ENCODE measurements at regions not wholly inside any gene's neighbourhood (a gene's known extent, or its start where the extent isn't known, plus 50 kb on each side); places are given as distances from the start of the nearest gene placed in this dataset.
"Not testable (repeated sequence)": the region's sequence is repeated elsewhere in the genome, so short reads cannot be mapped to it uniquely, and the experiment has no call there.

- DNase-seq (ENCODE audit: low spot score): no peak
Observed at GRCh38 chr3:153752405-153753027, 368.7 kb upstream of the ARHGEF26 start.

GRCh38 chr3:153753035-153753434 lies 368.2 kb upstream of the ARHGEF26 start:
- DNase-seq (ENCODE audit: low spot score): no peak

GRCh38 chr3:153756816-153757215 lies 364.4 kb upstream of the ARHGEF26 start:
- DNase-seq (ENCODE audit: low spot score): no peak

GRCh38 chr3:153757839-153758238 lies 363.4 kb upstream of the ARHGEF26 start:
- DNase-seq (ENCODE audit: low spot score): no peak

- DNase-seq (ENCODE audit: low spot score): no peak
Observed at GRCh38 chr3:153760948-153761347, 360.2 kb upstream of the ARHGEF26 start.

- no peak for DNase-seq (ENCODE audit: low spot score)
Observed at GRCh38 chr3:153762411-153763235, 358.6 kb upstream of the ARHGEF26 start.

- no peak for DNase-seq (ENCODE audit: low spot score)
Observed at GRCh38 chr3:153767601-153768560, 353.3 kb upstream of the ARHGEF26 start.

GRCh38 chr3:153768561-153769469 lies 352.4 kb upstream of the ARHGEF26 start:
- DNase-seq (ENCODE audit: low spot score): peak; percentile 59

GRCh38 chr3:153783106-153783505 lies 338.1 kb upstream of the ARHGEF26 start:
- no peak for DNase-seq (ENCODE audit: low spot score)

- DNase-seq (ENCODE audit: low spot score): no peak
Observed at GRCh38 chr3:153783741-153784480, 337.3 kb upstream of the ARHGEF26 start.

GRCh38 chr3:153785901-153786300 lies 335.3 kb upstream of the ARHGEF26 start:
- no peak for DNase-seq (ENCODE audit: low spot score)

GRCh38 chr3:153789380-153789779 lies 331.8 kb upstream of the ARHGEF26 start:
- no peak for DNase-seq (ENCODE audit: low spot score)

GRCh38 chr3:153797056-153797455 lies 324.1 kb upstream of the ARHGEF26 start:
- not testable (repeated sequence) for DNase-seq (ENCODE audit: low spot score)

GRCh38 chr3:153809097-153809496 lies 312.1 kb upstream of the ARHGEF26 start:
- DNase-seq (ENCODE audit: low spot score): no peak

GRCh38 chr3:153818338-153818737 lies 302.9 kb upstream of the ARHGEF26 start:
- DNase-seq (ENCODE audit: low spot score): no peak

GRCh38 chr3:153820035-153820434 lies 301.2 kb upstream of the ARHGEF26 start:
- no peak for DNase-seq (ENCODE audit: low spot score)

GRCh38 chr3:153828346-153828745 lies 292.8 kb upstream of the ARHGEF26 start:
- DNase-seq (ENCODE audit: low spot score): not testable (repeated sequence)

- DNase-seq (ENCODE audit: low spot score): peak; percentile 6
Observed at GRCh38 chr3:153829606-153830170, 291.5 kb upstream of the ARHGEF26 start.

- DNase-seq (ENCODE audit: low spot score): no peak
Observed at GRCh38 chr3:153830552-153830951, 290.6 kb upstream of the ARHGEF26 start.

- DNase-seq (ENCODE audit: low spot score): no peak
Observed at GRCh38 chr3:153835540-153835939, 285.6 kb upstream of the ARHGEF26 start.
